Astrocyte of the spinal cord (primary cell): ENCODE measurements at regions not wholly inside any gene's neighbourhood (a gene's known extent, or its start where the extent isn't known, plus 50 kb on each side); places are given as distances from the start of the nearest gene placed in this dataset.

Experiments used
- DNase-seq: peaks from one replicate; pipeline ENCODE4 v3.0.0; 2011; ENCODE audit warnings: low read depth, low spot score
- H3K4me3 ChIP-seq: 2 replicates; pipeline ENCODE4 v1.5.1; 2011; ENCODE audit warnings: low read depth, mild to moderate bottlenecking, low read length, moderate library complexity
- CTCF ChIP-seq: IDR thresholded peaks from 2 replicates; pipeline ENCODE4 v1.5.1; 2012; ENCODE audit warnings: low read depth, mild to moderate bottlenecking, low read length, inconsistent platforms
- in situ Hi-C: cut with HindIII; loops from 2 replicates; pipeline ENCODE4 v1.10.0; 2017; ENCODE audit warnings: low sequenced_read_pairs

GRCh38 chr14:98960617-98961013 lies 311.4 kb downstream of the BCL11B start:
- no peak for TF ChIP-seq CTCF
- in situ Hi-C loops: no loop called here
- no peak for DNase-seq
- H3K4me3 ChIP-seq: no peak overlapping the region

GRCh38 chr14:98961191-98961590 lies 310.8 kb downstream of the BCL11B start:
- H3K4me3 ChIP-seq: no peak overlapping the region
- TF ChIP-seq CTCF: no peak
- in situ Hi-C loops: no loop called here
- DNase-seq: no peak

GRCh38 chr14:98962118-98962517 lies 309.9 kb downstream of the BCL11B start:
- DNase-seq: no peak
- in situ Hi-C loops: no loop called here
- no peak overlapping the region for H3K4me3 ChIP-seq
- TF ChIP-seq CTCF: no peak

GRCh38 chr14:98963610-98964009 lies 308.4 kb downstream of the BCL11B start:
- TF ChIP-seq CTCF: no peak
- DNase-seq: no peak
- no peak overlapping the region for H3K4me3 ChIP-seq
- in situ Hi-C loops: no loop called here

GRCh38 chr14:98964171-98964570 lies 307.8 kb downstream of the BCL11B start:
- in situ Hi-C loops: no loop called here
- no peak for TF ChIP-seq CTCF
- DNase-seq: no peak
- H3K4me3 ChIP-seq: no peak overlapping the region

- H3K4me3 ChIP-seq: no peak overlapping the region
- in situ Hi-C loops: no loop called here
- TF ChIP-seq CTCF: no peak
- DNase-seq: no peak
Observed at GRCh38 chr14:98965076-98965475, 306.9 kb downstream of the BCL11B start.

- TF ChIP-seq CTCF: no peak
- DNase-seq: no peak
- no peak overlapping the region for H3K4me3 ChIP-seq
- in situ Hi-C loops: no loop called here
Observed at GRCh38 chr14:98966016-98966415, 306.0 kb downstream of the BCL11B start.
